NB4 (cell line): ENCODE measurements at regions not wholly inside any gene's neighbourhood (a gene's known extent, or its start where the extent isn't known, plus 50 kb on each side); places are given as distances from the start of the nearest gene placed in this dataset.

Experiments
- MYC ChIP-seq: IDR thresholded peaks from 2 replicates; pipeline ENCODE4 v1.6.1; 2011; ENCODE audit warnings: low read depth, low read length
- POLR2A ChIP-seq: IDR thresholded peaks from 2 replicates; pipeline ENCODE4 v1.6.1; 2011; ENCODE audit warnings: mild to moderate bottlenecking; ENCODE audit not compliant: insufficient read length; ENCODE audit errors: extremely low read depth
- TF ChIP-seq, protein P1 (sequence below): IDR thresholded peaks from one replicate; pipeline ENCODE4 v1.5.1; 2012; ENCODE audit warnings: low read depth, low read length

DNA sequence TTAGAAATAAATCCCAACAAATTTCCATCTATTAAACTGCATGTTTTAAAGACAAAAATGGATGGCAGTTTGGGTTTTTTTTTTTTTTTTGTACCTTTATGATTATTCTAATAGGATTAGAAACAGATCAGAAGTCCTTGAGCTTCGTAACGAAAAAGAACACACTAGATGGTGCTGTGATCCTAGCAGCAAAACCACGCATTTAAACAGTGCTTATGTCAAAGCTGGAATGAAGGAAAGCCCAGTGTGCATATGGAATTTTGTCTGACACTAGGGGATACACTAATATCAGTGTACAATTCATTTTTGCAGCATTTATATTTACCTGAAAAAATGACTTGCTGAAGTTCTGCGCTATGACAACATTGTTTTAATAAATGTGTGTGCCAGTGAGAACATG lies 229.1 kb downstream of the VEGFC start:
- TF ChIP-seq, protein P1, sequence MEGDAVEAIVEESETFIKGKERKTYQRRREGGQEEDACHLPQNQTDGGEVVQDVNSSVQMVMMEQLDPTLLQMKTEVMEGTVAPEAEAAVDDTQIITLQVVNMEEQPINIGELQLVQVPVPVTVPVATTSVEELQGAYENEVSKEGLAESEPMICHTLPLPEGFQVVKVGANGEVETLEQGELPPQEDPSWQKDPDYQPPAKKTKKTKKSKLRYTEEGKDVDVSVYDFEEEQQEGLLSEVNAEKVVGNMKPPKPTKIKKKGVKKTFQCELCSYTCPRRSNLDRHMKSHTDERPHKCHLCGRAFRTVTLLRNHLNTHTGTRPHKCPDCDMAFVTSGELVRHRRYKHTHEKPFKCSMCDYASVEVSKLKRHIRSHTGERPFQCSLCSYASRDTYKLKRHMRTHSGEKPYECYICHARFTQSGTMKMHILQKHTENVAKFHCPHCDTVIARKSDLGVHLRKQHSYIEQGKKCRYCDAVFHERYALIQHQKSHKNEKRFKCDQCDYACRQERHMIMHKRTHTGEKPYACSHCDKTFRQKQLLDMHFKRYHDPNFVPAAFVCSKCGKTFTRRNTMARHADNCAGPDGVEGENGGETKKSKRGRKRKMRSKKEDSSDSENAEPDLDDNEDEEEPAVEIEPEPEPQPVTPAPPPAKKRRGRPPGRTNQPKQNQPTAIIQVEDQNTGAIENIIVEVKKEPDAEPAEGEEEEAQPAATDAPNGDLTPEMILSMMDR = no peak
- TF ChIP-seq MYC (no peak), POLR2A (no peak)
